Left ventricle myocardium inferior (tissue), 1 donor: ENCODE measurements at regions not wholly inside any gene's neighbourhood (a gene's known extent, or its start where the extent isn't known, plus 50 kb on each side); places are given as distances from the start of the nearest gene placed in this dataset.

Experiments
- DNase-seq: peaks from one replicate; pipeline ENCODE4 v3.0.0-alpha.2; 2020
- H3K27ac ChIP-seq: fragments of 200-600 bp; replicated peaks from 2 replicates; pipeline ENCODE4 v1.8.0; 2021
- H3K27me3 ChIP-seq: fragments of 200-600 bp; 2 replicates; pipeline ENCODE4 v1.8.0; 2021; ENCODE audit warnings: low read depth
- H3K36me3 ChIP-seq: fragments of 200-600 bp; 2 replicates; pipeline ENCODE4 v1.8.0; 2021
- H3K4me1 ChIP-seq: fragments of 200-600 bp; 2 replicates; pipeline ENCODE4 v1.8.0; 2021
- H3K4me3 ChIP-seq: fragments of 200-600 bp; 2 replicates; pipeline ENCODE4 v1.8.0; 2021; ENCODE audit warnings: mild to moderate bottlenecking, moderate library complexity
- H3K9me3 ChIP-seq: fragments of 200-600 bp; replicated peaks from 2 replicates; pipeline ENCODE4 v1.8.0; 2021
- intact Hi-C: fragments of 100-400 bp; cut with micrococcal nuclease; formaldehyde crosslinking; loops from one replicate; pipeline ENCODE4 v1.11.0; 2022
- TF ChIP-seq, protein P1 (sequence below): fragments of 200-600 bp; IDR thresholded peaks from 2 replicates; pipeline ENCODE4 v1.8.0; 2021; ENCODE audit warnings: antibody characterized with exemption, mild to moderate bottlenecking, borderline replicate concordance
- donor health status: DM: no; HTN: yes; CAD: no; lungs with severe emphysema.

DNA sequence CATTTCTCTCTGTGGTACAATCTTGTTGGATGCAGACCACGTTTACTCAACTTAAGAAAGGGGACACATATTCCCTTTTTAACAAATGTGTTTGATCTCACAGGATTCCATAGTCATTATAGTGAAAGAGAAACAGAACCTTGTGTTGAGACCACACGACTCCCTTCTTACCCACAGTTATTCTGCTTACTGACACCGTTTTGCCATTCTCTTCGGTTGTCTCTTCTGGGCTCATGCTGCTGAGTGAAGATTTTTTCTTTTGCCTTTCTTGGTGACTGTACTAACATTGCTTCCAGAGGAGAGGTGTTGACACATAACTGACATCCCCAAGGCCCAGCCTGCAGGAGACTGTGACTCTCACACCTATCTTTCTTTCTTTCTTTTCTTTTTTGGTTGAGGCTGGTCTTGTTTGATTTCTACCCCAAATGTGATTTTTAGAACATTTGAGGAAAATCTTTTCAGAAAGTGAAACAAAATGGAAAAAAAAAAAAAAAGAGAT lies 61.2 kb upstream of the OTOGL start:
- Histone ChIP-seq H3K4me3 (no peak overlapping the region), H3K4me1 (peaks cover 4% of the 10 kb centered on the region), H3K36me3 (no peaks in the 10 kb centered on the region), H3K27ac (no peak overlapping the region), H3K27me3 (no peaks in the 10 kb centered on the region), H3K9me3 (peaks cover 8% of the 10 kb centered on the region)
- DNase-seq = no peak
- TF ChIP-seq, protein P1, sequence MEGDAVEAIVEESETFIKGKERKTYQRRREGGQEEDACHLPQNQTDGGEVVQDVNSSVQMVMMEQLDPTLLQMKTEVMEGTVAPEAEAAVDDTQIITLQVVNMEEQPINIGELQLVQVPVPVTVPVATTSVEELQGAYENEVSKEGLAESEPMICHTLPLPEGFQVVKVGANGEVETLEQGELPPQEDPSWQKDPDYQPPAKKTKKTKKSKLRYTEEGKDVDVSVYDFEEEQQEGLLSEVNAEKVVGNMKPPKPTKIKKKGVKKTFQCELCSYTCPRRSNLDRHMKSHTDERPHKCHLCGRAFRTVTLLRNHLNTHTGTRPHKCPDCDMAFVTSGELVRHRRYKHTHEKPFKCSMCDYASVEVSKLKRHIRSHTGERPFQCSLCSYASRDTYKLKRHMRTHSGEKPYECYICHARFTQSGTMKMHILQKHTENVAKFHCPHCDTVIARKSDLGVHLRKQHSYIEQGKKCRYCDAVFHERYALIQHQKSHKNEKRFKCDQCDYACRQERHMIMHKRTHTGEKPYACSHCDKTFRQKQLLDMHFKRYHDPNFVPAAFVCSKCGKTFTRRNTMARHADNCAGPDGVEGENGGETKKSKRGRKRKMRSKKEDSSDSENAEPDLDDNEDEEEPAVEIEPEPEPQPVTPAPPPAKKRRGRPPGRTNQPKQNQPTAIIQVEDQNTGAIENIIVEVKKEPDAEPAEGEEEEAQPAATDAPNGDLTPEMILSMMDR = no peak
- intact Hi-C loops = no loop called here

DNA sequence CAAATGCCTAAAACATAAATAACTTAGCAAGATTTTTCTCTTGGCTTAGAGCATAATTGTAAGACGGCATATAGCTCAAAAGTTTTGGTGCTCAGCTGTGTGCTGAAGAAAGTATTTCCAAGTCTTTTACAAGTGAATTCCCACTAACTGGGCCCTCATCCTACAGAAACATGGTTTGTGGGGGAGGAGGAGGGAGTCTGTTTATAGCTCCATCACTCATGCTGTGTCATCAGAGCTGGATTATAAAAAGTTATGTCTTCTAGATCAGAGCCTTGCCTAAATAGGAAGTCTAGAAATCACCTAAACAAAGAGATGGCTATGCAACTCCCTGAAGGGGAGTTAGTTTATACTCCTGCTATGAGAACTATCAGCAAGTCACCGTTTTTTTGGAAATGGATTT lies 65.9 kb upstream of the OTOGL start:
- intact Hi-C loops = no loop called here
- no peak overlapping the region for H3K27ac ChIP-seq
- H3K4me1 ChIP-seq = peaks cover 6% of the 10 kb centered on the region
- no peaks in the 10 kb centered on the region for H3K27me3 ChIP-seq
- no peak overlapping the region for H3K4me3 ChIP-seq
- H3K36me3 ChIP-seq = no peaks in the 10 kb centered on the region
- no peak for DNase-seq
- peaks cover 8% of the 10 kb centered on the region for H3K9me3 ChIP-seq
- TF ChIP-seq, protein P1 = no peak

DNA sequence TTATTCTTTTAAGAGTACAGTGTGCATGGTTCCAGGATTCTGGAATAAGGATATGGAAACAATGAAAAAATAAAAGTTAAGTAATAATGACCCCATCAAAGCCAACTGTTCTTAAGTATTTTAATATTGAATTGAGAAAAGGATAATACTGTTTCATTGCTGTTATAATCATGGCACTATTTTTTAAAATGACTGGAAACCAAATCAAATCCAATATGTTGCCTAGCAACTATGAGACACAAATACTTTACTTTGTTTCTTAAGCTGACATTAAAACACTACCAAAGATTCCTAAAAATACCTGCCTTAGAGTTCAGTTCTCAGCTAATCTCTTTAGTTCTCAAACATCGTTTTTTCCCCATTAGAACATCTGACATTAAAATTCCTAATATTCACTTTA lies 66.4 kb upstream of the OTOGL start:
- TF ChIP-seq, protein P1 = no peak
- intact Hi-C loops = no loop called here
- Histone ChIP-seq H3K4me1 (peaks cover 6% of the 10 kb centered on the region), H3K27me3 (no peaks in the 10 kb centered on the region), H3K36me3 (no peaks in the 10 kb centered on the region), H3K27ac (no peak overlapping the region), H3K4me3 (no peak overlapping the region), H3K9me3 (peaks cover 8% of the 10 kb centered on the region)
- no peak for DNase-seq

DNA sequence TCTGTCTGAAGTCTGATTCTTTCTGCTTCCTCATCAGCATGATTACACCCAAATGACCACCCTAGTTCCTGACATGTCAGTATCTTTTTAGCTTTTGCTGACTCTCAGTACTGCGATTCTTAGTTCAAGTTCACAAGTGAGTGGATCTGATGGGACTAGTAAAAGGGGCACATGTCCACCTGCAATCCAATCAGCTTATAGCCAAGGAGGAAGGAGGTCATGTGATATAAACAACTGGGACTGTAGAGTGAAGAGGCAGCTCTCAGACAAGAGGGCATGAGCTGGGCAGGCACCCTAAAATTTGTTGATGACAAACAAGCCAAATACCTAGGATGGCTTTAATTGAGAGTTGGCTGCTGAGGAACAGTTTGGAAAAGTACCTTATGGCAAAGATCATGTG lies 68.1 kb upstream of the OTOGL start:
- peaks cover 2% of the 10 kb centered on the region for H3K9me3 ChIP-seq
- DNase-seq = no peak
- H3K27me3 ChIP-seq = no peaks in the 10 kb centered on the region
- TF ChIP-seq, protein P1 = no peak
- H3K4me1 ChIP-seq = peaks cover 6% of the 10 kb centered on the region
- intact Hi-C loops = no loop called here
- no peak overlapping the region for H3K4me3 ChIP-seq
- no peak overlapping the region for H3K27ac ChIP-seq
- no peaks in the 10 kb centered on the region for H3K36me3 ChIP-seq

DNA sequence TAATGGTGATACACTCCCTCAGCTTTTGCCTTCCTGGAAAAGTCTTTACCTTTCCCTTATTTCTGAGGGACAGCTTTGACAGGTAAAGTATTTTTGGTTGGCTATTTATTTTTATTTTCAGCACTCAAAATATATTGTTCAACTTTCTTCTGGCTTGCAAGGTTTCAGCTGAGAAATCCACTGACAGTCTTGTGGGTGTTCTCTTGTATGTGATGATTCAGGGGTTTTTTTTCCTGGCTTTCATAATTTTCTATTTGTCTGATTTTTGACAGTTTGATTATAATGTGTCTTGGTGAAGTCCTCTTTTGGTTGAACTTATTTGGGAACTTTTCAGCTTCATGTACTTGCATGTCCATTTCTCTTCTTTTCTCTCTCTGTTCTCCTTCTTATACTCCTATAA lies 73.7 kb upstream of the OTOGL start:
- Histone ChIP-seq H3K27me3 (no peaks in the 10 kb centered on the region), H3K4me1 (no peaks in the 10 kb centered on the region), H3K4me3 (no peak overlapping the region), H3K36me3 (no peaks in the 10 kb centered on the region), H3K27ac (no peak overlapping the region), H3K9me3 (peaks cover 21% of the 10 kb centered on the region)
- DNase-seq = no peak
- TF ChIP-seq, protein P1 = no peak
- intact Hi-C loops = no loop called here

DNA sequence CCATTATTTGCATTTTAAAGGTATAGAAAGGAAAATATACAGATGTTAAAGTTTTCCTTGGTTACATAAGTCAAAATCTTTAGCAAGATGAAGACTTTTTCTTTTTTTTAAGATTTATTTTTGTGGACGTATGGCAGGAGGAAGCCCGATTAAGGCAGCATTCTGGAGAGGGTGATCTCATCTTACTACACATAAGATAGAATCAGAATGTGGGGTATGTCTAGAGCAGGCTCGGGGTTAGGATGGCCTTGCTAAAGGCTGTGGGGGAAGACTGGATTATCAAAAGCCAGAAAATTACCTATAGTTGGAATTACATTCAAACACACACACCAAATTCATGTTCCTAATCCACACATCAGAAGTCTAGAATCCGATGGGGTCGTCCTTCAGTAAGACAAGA lies 79.6 kb upstream of the OTOGL start:
- Histone ChIP-seq H3K36me3 (no peaks in the 10 kb centered on the region), H3K27ac (no peak overlapping the region), H3K4me3 (no peak overlapping the region), H3K9me3 (peaks cover 6% of the 10 kb centered on the region), H3K27me3 (no peaks in the 10 kb centered on the region), H3K4me1 (no peaks in the 10 kb centered on the region)
- no peak for DNase-seq
- intact Hi-C loops = no loop called here
- TF ChIP-seq, protein P1 = no peak
